HepG2 (cell line): ENCODE measurements at regions not wholly inside any gene's neighbourhood (a gene's known extent, or its start where the extent isn't known, plus 50 kb on each side); places are given as distances from the start of the nearest gene placed in this dataset.

ENCODE experiments used
- ATAC-seq: fragments of 200-7000 bp; cut with Tn5 transposase; 3 replicates; pipeline ENCODE4 v1.9.1; 2020; ENCODE audit warnings: mild to moderate bottlenecking, moderate library complexity
- BruUV-seq: library from RNA; stranded (reverse); fragments of 400-500 nt; replicated peaks from 2 replicates; lab custom pipeline; 2021; lab: Mats Ljungman, UMichigan
- CTCF ChIA-PET: fragments of 300-600 bp; formaldehyde crosslinking; extraction: SDS; loops from one replicate; lab custom pipeline; 2021; ENCODE audit warnings: low total read pairs, inconsistent platforms, low intra/inter-chr PET ratio; lab: Yijun Ruan, JAX
- POLR2A ChIA-PET: fragments of 350-600 bp; sonication (Branson Sonifier 250); formaldehyde crosslinking; loops from one replicate; lab custom pipeline; 2020; ENCODE audit warnings: antibody characterized with exemption, inconsistent platforms; lab: Yijun Ruan, JAX
- DNase-seq: peaks from one replicate; pipeline ENCODE4 v3.0.0-alpha.2; 2015; ENCODE audit warnings: low spot score
- FAIRE-seq: peaks from 3 replicates; lab custom pipeline; 2011; peaks lifted over from hg19 to GRCh38; lab: Jason Lieb, UNC
- H2AFZ ChIP-seq: one replicate; pipeline ENCODE4 v1.6.1; 2011; ENCODE audit warnings: low read length, inconsistent platforms
- H3K27ac ChIP-seq: fragments of 300-600 bp; 3 replicates; pipeline ENCODE4 v1.8.0; 2011; ENCODE audit warnings: mixed run types, mild to moderate bottlenecking, mixed read lengths, low read length, inconsistent platforms; ENCODE audit not compliant: insufficient read depth; ENCODE audit errors: extremely low read length
- H3K27me3 ChIP-seq, 2 experiments: fragments of 200-600 bp in 1 of 2; 2 replicates in 1 of 2; 3 replicates in 1 of 2; pipeline versions ENCODE4 v1.6.0 to v1.8.0; 2011; ENCODE audit warnings: low read length in 2 of 2, mild to moderate bottlenecking in 2 of 2, moderate library complexity in 2 of 2, inconsistent platforms in 1 of 2; ENCODE audit not compliant: insufficient read depth in 2 of 2, control insufficient read depth in 1 of 2
- H3K36me3 ChIP-seq, 2 experiments: fragments of 200-600 bp in 1 of 2; replicated peaks in 1 of 2; 2 replicates in 1 of 2; 3 replicates in 1 of 2; pipeline versions ENCODE4 v1.5.1 to v1.8.0; 2011; ENCODE audit warnings: low read length in 2 of 2, inconsistent platforms in 1 of 2; ENCODE audit not compliant: insufficient read depth in 2 of 2, control insufficient read depth in 1 of 2
- H3K4me1 ChIP-seq: 2 replicates; pipeline ENCODE4 v1.5.1; 2012; ENCODE audit warnings: low read length, inconsistent platforms; ENCODE audit not compliant: insufficient read depth
- H3K4me2 ChIP-seq: 2 replicates; pipeline ENCODE4 v1.6.0; 2011; ENCODE audit warnings: low read depth, low read length, inconsistent platforms
- H3K4me3 ChIP-seq, 3 experiments: fragments of 200-600 bp in 1 of 3; sonication (generic), shearing (Covaris generic) in 1 of 3; replicated peaks in 1 of 3; 2 replicates each; pipeline ENCODE4 v1.5.1; 2011 to 2016; ENCODE audit warnings: low read length in 3 of 3, inconsistent platforms in 2 of 3, low read depth in 2 of 3, mild to moderate bottlenecking in 2 of 3, control low read depth in 1 of 3, mixed read lengths in 1 of 3; ENCODE audit not compliant: insufficient read depth in 1 of 3
- H3K79me2 ChIP-seq: one replicate; pipeline ENCODE4 v1.6.1; 2011; ENCODE audit warnings: low read length, inconsistent platforms; ENCODE audit not compliant: insufficient read depth
- H3K9ac ChIP-seq: 2 replicates; pipeline ENCODE4 v1.6.0; 2011; ENCODE audit warnings: mild to moderate bottlenecking, low read depth, low read length, inconsistent platforms; ENCODE audit not compliant: insufficient read depth
- H3K9me3 ChIP-seq: 2 replicates; pipeline ENCODE4 v1.5.1; 2012; ENCODE audit warnings: mild to moderate bottlenecking, low read length
- H4K20me1 ChIP-seq: 2 replicates; pipeline ENCODE4 v1.6.0; 2011; ENCODE audit warnings: inconsistent platforms, mild to moderate bottlenecking, low read length, moderate library complexity; ENCODE audit not compliant: insufficient read depth
- ADNP ChIP-seq: sonication (generic); formaldehyde crosslinking; IDR thresholded peaks from 2 replicates; pipeline ENCODE4 v1.4.0; 2020; ENCODE audit warnings: missing genetic modification reagents
- EHMT2 ChIP-seq: fragments of 200-600 bp; sonication (generic); IDR thresholded peaks from 2 replicates; pipeline ENCODE4 v1.7.0; 2017; ENCODE audit warnings: antibody characterized with exemption, low read depth, low read length, borderline replicate concordance
- KMT2A ChIP-seq: sonication (generic); formaldehyde crosslinking; IDR thresholded peaks from 2 replicates; pipeline ENCODE4 v1.4.0; 2020; ENCODE audit warnings: missing genetic modification reagents
- SMARCE1 ChIP-seq: fragments of 450-650 bp; IDR thresholded peaks from 2 replicates; pipeline ENCODE4 v1.6.1; 2017; ENCODE audit warnings: borderline replicate concordance
- SRF ChIP-seq: IDR thresholded peaks from 2 replicates; pipeline ENCODE4 v1.6.1; 2011; ENCODE audit warnings: mild to moderate bottlenecking, low read depth, low read length, moderate library complexity
- STAT5B ChIP-seq: sonication (generic); formaldehyde crosslinking; IDR thresholded peaks from 2 replicates; pipeline ENCODE4 v1.4.0; 2020; ENCODE audit warnings: missing genetic modification reagents
- ZNF274 ChIP-seq: sonication (generic); formaldehyde crosslinking; IDR thresholded peaks from 2 replicates; pipeline ENCODE4 v1.5.1; 2020; ENCODE audit warnings: mild to moderate bottlenecking, missing genetic modification reagents
- ZNF446 ChIP-seq: sonication (generic); formaldehyde crosslinking; IDR thresholded peaks from 2 replicates; pipeline ENCODE4 v1.5.0; 2020; ENCODE audit warnings: mild to moderate bottlenecking, missing genetic modification reagents
- WGBS: methylation state at CpG from one replicate; pipeline ENCODE4 v1.1.6; 2017; ENCODE audit warnings: low lambda C conversion rate; 5-methylcytosine and 5-hydroxymethylcytosine counted together
- in situ Hi-C: cut with HindIII; loops from 2 replicates; pipeline ENCODE4 v1.10.0; 2017; ENCODE audit warnings: low pct_unique_long_range_greater_than_20kb; ENCODE audit not compliant: extremely low pct_ligation_motif_present
- intact Hi-C: fragments of 100-400 bp; cut with micrococcal nuclease; formaldehyde crosslinking; loops from one replicate; pipeline ENCODE4 v1.10.0; 2022; ENCODE audit not compliant: unreplicated experiment
- TF ChIP-seq, protein P1 (sequence below): sonication (generic); formaldehyde crosslinking; IDR thresholded peaks from 2 replicates; pipeline ENCODE4 v1.9.0; 2021; ENCODE audit warnings: missing genetic modification reagents, mild to moderate bottlenecking, borderline replicate concordance
- TF ChIP-seq, protein P2 (sequence below): sonication (generic); formaldehyde crosslinking; conservative IDR thresholded peaks from 2 replicates; pipeline ENCODE4 v1.4.0; 2020; ENCODE audit warnings: missing genetic modification reagents
- TF ChIP-seq, protein P3 (sequence below): sonication (generic); formaldehyde crosslinking; IDR thresholded peaks from 2 replicates; pipeline ENCODE4 v1.8.0; 2022; ENCODE audit warnings: missing genetic modification reagents, mild to moderate bottlenecking, inconsistent platforms, borderline replicate concordance
- TF ChIP-seq, protein P4 (sequence below): sonication (generic); formaldehyde crosslinking; IDR thresholded peaks from 2 replicates; pipeline ENCODE4 v1.4.0; 2020; ENCODE audit warnings: low read depth, mild to moderate bottlenecking, missing genetic modification reagents
- TF ChIP-seq, protein P5 (sequence below): sonication (generic); formaldehyde crosslinking; IDR thresholded peaks from 2 replicates; pipeline ENCODE4 v1.5.1; 2020; ENCODE audit warnings: missing genetic modification reagents, mild to moderate bottlenecking, borderline replicate concordance
- TF ChIP-seq, protein P6 (sequence below): sonication (generic); formaldehyde crosslinking; IDR thresholded peaks from 2 replicates; pipeline ENCODE4 v1.5.0; 2020; ENCODE audit warnings: missing genetic modification reagents

DNA sequence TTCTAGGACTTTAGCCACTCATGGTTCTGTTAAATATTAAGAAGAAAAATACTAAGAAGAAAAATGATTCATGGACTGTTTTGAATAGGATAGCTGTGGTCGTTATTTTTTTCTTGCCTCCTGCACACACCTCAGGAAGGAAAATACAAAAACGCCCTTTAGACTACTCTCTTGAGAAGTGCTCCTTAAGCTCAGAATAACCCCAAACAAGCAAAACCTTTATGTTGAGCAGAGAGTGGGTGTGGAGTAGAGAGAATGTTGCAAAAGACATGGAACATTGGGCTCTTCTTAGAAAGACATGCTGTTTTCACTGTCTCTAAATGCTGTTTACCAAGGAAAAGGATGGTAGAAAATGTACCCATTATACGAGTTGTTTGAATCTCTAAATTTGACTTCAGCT is 140.3 kb downstream of the LMNTD1 start:
- no peak for ATAC-seq
- POLR2A ChIA-PET, result no interaction called here
- TF ChIP-seq ADNP (CRISPR knock-in tag), result no peak
- TF ChIP-seq, protein P1, sequence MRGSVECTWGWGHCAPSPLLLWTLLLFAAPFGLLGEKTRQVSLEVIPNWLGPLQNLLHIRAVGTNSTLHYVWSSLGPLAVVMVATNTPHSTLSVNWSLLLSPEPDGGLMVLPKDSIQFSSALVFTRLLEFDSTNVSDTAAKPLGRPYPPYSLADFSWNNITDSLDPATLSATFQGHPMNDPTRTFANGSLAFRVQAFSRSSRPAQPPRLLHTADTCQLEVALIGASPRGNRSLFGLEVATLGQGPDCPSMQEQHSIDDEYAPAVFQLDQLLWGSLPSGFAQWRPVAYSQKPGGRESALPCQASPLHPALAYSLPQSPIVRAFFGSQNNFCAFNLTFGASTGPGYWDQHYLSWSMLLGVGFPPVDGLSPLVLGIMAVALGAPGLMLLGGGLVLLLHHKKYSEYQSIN, result no peak
- TF ChIP-seq, protein P2, sequence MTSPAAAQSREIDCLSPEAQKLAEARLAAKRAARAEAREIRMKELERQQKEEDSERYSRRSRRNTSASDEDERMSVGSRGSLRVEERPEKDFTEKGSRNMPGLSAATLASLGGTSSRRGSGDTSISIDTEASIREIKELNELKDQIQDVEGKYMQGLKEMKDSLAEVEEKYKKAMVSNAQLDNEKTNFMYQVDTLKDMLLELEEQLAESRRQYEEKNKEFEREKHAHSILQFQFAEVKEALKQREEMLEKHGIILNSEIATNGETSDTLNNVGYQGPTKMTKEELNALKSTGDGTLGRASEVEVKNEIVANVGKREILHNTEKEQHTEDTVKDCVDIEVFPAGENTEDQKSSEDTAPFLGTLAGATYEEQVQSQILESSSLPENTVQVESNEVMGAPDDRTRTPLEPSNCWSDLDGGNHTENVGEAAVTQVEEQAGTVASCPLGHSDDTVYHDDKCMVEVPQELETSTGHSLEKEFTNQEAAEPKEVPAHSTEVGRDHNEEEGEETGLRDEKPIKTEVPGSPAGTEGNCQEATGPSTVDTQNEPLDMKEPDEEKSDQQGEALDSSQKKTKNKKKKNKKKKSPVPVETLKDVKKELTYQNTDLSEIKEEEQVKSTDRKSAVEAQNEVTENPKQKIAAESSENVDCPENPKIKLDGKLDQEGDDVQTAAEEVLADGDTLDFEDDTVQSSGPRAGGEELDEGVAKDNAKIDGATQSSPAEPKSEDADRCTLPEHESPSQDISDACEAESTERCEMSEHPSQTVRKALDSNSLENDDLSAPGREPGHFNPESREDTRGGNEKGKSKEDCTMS, result no peak
- no peak for TF ChIP-seq KMT2A (CRISPR knock-in tag)
- no peak for TF ChIP-seq STAT5B
- TF ChIP-seq, protein P3, sequence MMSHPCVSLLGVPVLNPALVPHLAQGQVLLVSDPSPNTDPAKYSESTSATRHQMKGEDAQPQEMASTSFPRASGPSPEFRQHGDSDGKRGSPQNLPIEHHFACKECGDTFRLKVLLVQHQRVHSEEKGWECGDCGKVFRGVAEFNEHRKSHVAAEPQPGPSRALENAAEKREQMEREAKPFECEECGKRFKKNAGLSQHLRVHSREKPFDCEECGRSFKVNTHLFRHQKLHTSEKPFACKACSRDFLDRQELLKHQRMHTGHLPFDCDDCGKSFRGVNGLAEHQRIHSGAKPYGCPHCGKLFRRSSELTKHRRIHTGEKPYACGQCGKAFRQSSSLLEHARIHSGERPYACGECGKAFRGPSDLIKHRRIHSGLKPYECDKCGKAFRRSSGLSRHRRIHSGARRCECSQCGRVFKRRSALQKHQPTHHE, result no peak
- TF ChIP-seq, protein P4, sequence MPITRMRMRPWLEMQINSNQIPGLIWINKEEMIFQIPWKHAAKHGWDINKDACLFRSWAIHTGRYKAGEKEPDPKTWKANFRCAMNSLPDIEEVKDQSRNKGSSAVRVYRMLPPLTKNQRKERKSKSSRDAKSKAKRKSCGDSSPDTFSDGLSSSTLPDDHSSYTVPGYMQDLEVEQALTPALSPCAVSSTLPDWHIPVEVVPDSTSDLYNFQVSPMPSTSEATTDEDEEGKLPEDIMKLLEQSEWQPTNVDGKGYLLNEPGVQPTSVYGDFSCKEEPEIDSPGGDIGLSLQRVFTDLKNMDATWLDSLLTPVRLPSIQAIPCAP, result no peak
- TF ChIP-seq, protein P5, sequence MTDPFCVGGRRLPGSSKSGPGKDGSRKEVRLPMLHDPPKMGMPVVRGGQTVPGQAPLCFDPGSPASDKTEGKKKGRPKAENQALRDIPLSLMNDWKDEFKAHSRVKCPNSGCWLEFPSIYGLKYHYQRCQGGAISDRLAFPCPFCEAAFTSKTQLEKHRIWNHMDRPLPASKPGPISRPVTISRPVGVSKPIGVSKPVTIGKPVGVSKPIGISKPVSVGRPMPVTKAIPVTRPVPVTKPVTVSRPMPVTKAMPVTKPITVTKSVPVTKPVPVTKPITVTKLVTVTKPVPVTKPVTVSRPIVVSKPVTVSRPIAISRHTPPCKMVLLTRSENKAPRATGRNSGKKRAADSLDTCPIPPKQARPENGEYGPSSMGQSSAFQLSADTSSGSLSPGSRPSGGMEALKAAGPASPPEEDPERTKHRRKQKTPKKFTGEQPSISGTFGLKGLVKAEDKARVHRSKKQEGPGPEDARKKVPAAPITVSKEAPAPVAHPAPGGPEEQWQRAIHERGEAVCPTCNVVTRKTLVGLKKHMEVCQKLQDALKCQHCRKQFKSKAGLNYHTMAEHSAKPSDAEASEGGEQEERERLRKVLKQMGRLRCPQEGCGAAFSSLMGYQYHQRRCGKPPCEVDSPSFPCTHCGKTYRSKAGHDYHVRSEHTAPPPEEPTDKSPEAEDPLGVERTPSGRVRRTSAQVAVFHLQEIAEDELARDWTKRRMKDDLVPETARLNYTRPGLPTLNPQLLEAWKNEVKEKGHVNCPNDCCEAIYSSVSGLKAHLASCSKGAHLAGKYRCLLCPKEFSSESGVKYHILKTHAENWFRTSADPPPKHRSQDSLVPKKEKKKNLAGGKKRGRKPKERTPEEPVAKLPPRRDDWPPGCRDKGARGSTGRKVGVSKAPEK (CRISPR knock-in tag), result no peak
- TF ChIP-seq, protein P6, sequence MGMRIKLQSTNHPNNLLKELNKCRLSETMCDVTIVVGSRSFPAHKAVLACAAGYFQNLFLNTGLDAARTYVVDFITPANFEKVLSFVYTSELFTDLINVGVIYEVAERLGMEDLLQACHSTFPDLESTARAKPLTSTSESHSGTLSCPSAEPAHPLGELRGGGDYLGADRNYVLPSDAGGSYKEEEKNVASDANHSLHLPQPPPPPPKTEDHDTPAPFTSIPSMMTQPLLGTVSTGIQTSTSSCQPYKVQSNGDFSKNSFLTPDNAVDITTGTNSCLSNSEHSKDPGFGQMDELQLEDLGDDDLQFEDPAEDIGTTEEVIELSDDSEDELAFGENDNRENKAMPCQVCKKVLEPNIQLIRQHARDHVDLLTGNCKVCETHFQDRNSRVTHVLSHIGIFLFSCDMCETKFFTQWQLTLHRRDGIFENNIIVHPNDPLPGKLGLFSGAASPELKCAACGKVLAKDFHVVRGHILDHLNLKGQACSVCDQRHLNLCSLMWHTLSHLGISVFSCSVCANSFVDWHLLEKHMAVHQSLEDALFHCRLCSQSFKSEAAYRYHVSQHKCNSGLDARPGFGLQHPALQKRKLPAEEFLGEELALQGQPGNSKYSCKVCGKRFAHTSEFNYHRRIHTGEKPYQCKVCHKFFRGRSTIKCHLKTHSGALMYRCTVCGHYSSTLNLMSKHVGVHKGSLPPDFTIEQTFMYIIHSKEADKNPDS (CRISPR knock-in tag), result no peak
- no peak for TF ChIP-seq SRF
- TF ChIP-seq ZNF274 (CRISPR knock-in tag), result no peak
- no peak for TF ChIP-seq SMARCE1
- no peak for TF ChIP-seq EHMT2
- TF ChIP-seq ZNF446 (CRISPR knock-in tag), result no peak

More for the DNA sequence above, 140.3 kb downstream of the LMNTD1 start:
- no peaks in the 10 kb centered on the region for H3K27me3 ChIP-seq
- H3K4me1 ChIP-seq, result no peaks in the 10 kb centered on the region
- no peaks in the 10 kb centered on the region for H4K20me1 ChIP-seq
- H3K36me3 ChIP-seq, result no peaks in the 10 kb centered on the region
- no peak for DNase-seq
- in situ Hi-C loops (no loop called here), intact Hi-C loops (no loop called here)
- BruUV-seq, result no TSS peak
- no peaks in the 10 kb centered on the region for H3K79me2 ChIP-seq
- H3K9ac ChIP-seq, result no peak overlapping the region
- 13% methylated on average over 3 of the region's 3 CpGs for WGBS
- no peak for FAIRE-seq
- no peak overlapping the region for H2AFZ ChIP-seq
- no peak overlapping the region for H3K4me3 ChIP-seq
- H3K4me2 ChIP-seq, result no peak overlapping the region
- H3K9me3 ChIP-seq, result no peaks in the 10 kb centered on the region
- H3K27ac ChIP-seq, result no peak overlapping the region
- CTCF ChIA-PET, result no interaction called here
